Tibial artery (tissue), 4 donors: ENCODE measurements at regions not wholly inside any gene's neighbourhood (a gene's known extent, or its start where the extent isn't known, plus 50 kb on each side); places are given as distances from the start of the nearest gene placed in this dataset.

Experiments
- DNase-seq, 2 donors: peaks; one replicate each; pipeline ENCODE4 v3.0.0-alpha.2; 2019
- H3K27ac ChIP-seq, 2 donors: fragments of 200-600 bp; sonication (generic) in 1 of 2; 1 replicate in 1 of 2; 2 replicates in 1 of 2; pipeline ENCODE4 v1.5.1; 2018 to 2019; ENCODE audit warnings: mild to moderate bottlenecking in 1 of 2
- H3K27me3 ChIP-seq, 2 donors: fragments of 200-600 bp; sonication (generic) in 1 of 2; one replicate each; pipeline versions ENCODE4 v1.5.1 to v1.6.0; 2016 to 2019
- H3K36me3 ChIP-seq, 3 donors: fragments of 200-600 bp; sonication (generic) in 2 of 3; one replicate each; pipeline ENCODE4 v1.5.1; 2016 to 2019; ENCODE audit warnings: mild to moderate bottlenecking in 2 of 3
- H3K4me1 ChIP-seq, 4 donors: fragments of 200-600 bp; sonication (generic) in 2 of 4; 1 replicate in 3 of 4; 2 replicates in 1 of 4; pipeline ENCODE4 v1.5.1; 2016 to 2019
- H3K4me3 ChIP-seq, 2 donors: fragments of 200-600 bp; sonication (generic) in 1 of 2; 1 replicate in 1 of 2; 2 replicates in 1 of 2; pipeline ENCODE4 v1.5.1; 2018 to 2019; ENCODE audit warnings: mild to moderate bottlenecking in 2 of 2
- H3K9me3 ChIP-seq, 3 donors: fragments of 200-600 bp; sonication (generic) in 1 of 3; one replicate each; pipeline ENCODE4 v1.5.1; 2016 to 2019
- CTCF ChIP-seq, 2 experiments: fragments of 200-600 bp in 1 of 2; fragments of 450-650 bp in 1 of 2; IDR thresholded peaks; one replicate each; pipeline ENCODE4 v1.5.1; 2017 to 2019; ENCODE audit warnings: antibody characterized with exemption in 2 of 2, mild to moderate bottlenecking in 1 of 2, moderate library complexity in 1 of 2
- intact Hi-C: fragments of 100-400 bp; cut with DNase I; formaldehyde crosslinking; loops from one replicate; pipeline ENCODE4 v1.15.0; 2023; ENCODE audit warnings: low total_unique reads

- DNase-seq = no peak
- H3K36me3 ChIP-seq = no peaks in the 10 kb centered on the region
- no peak for TF ChIP-seq CTCF (IDR thresholded peaks at IDR 0.05)
- H3K4me1 ChIP-seq = peaks cover 0 to 15% (median 5%) of the 10 kb centered on the region in 4 donors
- peaks cover 0 to 3% of the 10 kb centered on the region in 2 donors for H3K27me3 ChIP-seq
- intact Hi-C loops = no loop called here
- H3K9me3 ChIP-seq = no peaks in the 10 kb centered on the region
- H3K27ac ChIP-seq = no peak overlapping the region
- no peak overlapping the region for H3K4me3 ChIP-seq
These were observed 89.0 kb downstream of the MRPL46 start for GRCh38 chr15:88378188-88378637.

GRCh38 chr15:88377509-88377908, 89.7 kb downstream of the MRPL46 start:
- no peak for TF ChIP-seq CTCF (IDR thresholded peaks at IDR 0.05)

GRCh38 chr15:88376574-88377174, 90.5 kb downstream of the MRPL46 start:
- no peak overlapping the region for H3K4me3 ChIP-seq
- no peaks in the 10 kb centered on the region for H3K9me3 ChIP-seq
- no peak overlapping the region for H3K27ac ChIP-seq
- peaks cover 0 to 1% (median 0%) of the 10 kb centered on the region in 4 donors for H3K4me1 ChIP-seq
- TF ChIP-seq CTCF (IDR thresholded peaks at IDR 0.05) = no peak
- DNase-seq = no peak
- H3K27me3 ChIP-seq = peaks cover 0 to 3% of the 10 kb centered on the region in 2 donors
- intact Hi-C loops = no loop called here
- no peaks in the 10 kb centered on the region for H3K36me3 ChIP-seq

More at GRCh38 chr15:88377509-88377908, 89.7 kb downstream of the MRPL46 start:
- Histone ChIP-seq H3K27me3 (peaks cover 0 to 3% of the 10 kb centered on the region in 2 donors), H3K36me3 (no peaks in the 10 kb centered on the region), H3K9me3 (no peaks in the 10 kb centered on the region), H3K4me1 (peaks cover 0 to 10% (median 3%) of the 10 kb centered on the region in 4 donors), H3K27ac (no peak overlapping the region), H3K4me3 (no peak overlapping the region)
- DNase-seq = no peak
- intact Hi-C loops = no loop called here

GRCh38 chr15:88375234-88375927, 91.8 kb downstream of the MRPL46 start:
- Histone ChIP-seq H3K4me3 (no peak overlapping the region), H3K36me3 (no peaks in the 10 kb centered on the region), H3K9me3 (no peaks in the 10 kb centered on the region), H3K4me1 (no peaks in the 10 kb centered on the region), H3K27me3 (peaks cover 0 to 3% of the 10 kb centered on the region in 2 donors), H3K27ac (no peak overlapping the region)
- intact Hi-C loops = no loop called here
- no peak for TF ChIP-seq CTCF (IDR thresholded peaks at IDR 0.05)
- no peak for DNase-seq

GRCh38 chr15:88365124-88365523, 102.1 kb downstream of the MRPL46 start:
- TF ChIP-seq CTCF (IDR thresholded peaks at IDR 0.05) = no peak
- intact Hi-C loops = no loop called here

More at GRCh38 chr15:88365124-88365523, 102.1 kb downstream of the MRPL46 start:
- no peak for DNase-seq
- H3K27ac ChIP-seq = no peak overlapping the region
- H3K4me1 ChIP-seq = no peaks in the 10 kb centered on the region
- no peaks in the 10 kb centered on the region for H3K36me3 ChIP-seq
- no peak overlapping the region for H3K4me3 ChIP-seq
- H3K9me3 ChIP-seq = no peaks in the 10 kb centered on the region
- peaks cover 0 to 4% of the 10 kb centered on the region in 2 donors for H3K27me3 ChIP-seq
